Panc1 (cell line): ENCODE measurements at regions not wholly inside any gene's neighbourhood (a gene's known extent, or its start where the extent isn't known, plus 50 kb on each side); places are given as distances from the start of the nearest gene placed in this dataset.
"Not testable (repeated sequence)": the region's sequence is repeated elsewhere in the genome, so short reads cannot be mapped to it uniquely, and the experiment has no call there.

ENCODE experiments used
- ATAC-seq: fragments of 200-7000 bp; cut with Tn5 transposase; 2 replicates; pipeline ENCODE4 v1.9.1; 2020; ENCODE audit warnings: mild to moderate bottlenecking, moderate library complexity
- BruUV-seq: library from RNA; stranded (reverse); fragments of 400-500 nt; replicated peaks from 2 replicates; lab custom pipeline; 2021; lab: Mats Ljungman, UMichigan
- CTCF ChIA-PET: fragments of 300-600 bp; sonication (Branson Sonifier 250); formaldehyde crosslinking; loops from one replicate; lab custom pipeline; 2022; ENCODE audit warnings: antibody characterized with exemption; lab: Charles Lee
- POLR2A ChIA-PET: fragments of 300-600 bp; sonication (Branson Sonifier 250); formaldehyde crosslinking; loops from one replicate; lab custom pipeline; 2022; ENCODE audit warnings: antibody characterized with exemption; lab: Charles Lee
- DNase-seq: peaks from one replicate; pipeline ENCODE4 v3.0.0-alpha.2; 2010; ENCODE audit warnings: low read depth, low spot score
- H3K27ac ChIP-seq: 2 replicates; pipeline ENCODE4 v1.5.1; 2011; ENCODE audit warnings: mild to moderate bottlenecking, low read length, inconsistent platforms
- H3K27me3 ChIP-seq: fragments of 200-500 bp; sonication (Bioruptor generic); 2 replicates; pipeline ENCODE4 v1.6.0; 2014; ENCODE audit warnings: low read length, inconsistent platforms; ENCODE audit not compliant: control insufficient read depth, insufficient read depth
- H3K36me3 ChIP-seq: fragments of 200-500 bp; sonication (Bioruptor generic); 2 replicates; pipeline ENCODE4 v1.5.1; 2014; ENCODE audit warnings: inconsistent platforms, mild to moderate bottlenecking, low read length, moderate library complexity; ENCODE audit not compliant: control insufficient read depth, insufficient read depth
- H3K4me1 ChIP-seq: 2 replicates; pipeline ENCODE4 v1.5.1; 2011; ENCODE audit warnings: inconsistent platforms, mild to moderate bottlenecking, low read length, moderate library complexity; ENCODE audit not compliant: control insufficient read depth, insufficient read depth
- H3K4me3 ChIP-seq, 2 experiments: 2 replicates each; pipeline ENCODE4 v1.5.1; 2011 to 2012; ENCODE audit warnings: low read depth in 2 of 2, low read length in 2 of 2, mild to moderate bottlenecking in 2 of 2, inconsistent platforms in 1 of 2, moderate library complexity in 1 of 2
- H3K9me3 ChIP-seq: fragments of 200-500 bp; sonication (Bioruptor generic); 2 replicates; pipeline ENCODE4 v1.5.1; 2014; ENCODE audit warnings: low read depth, mild to moderate bottlenecking, inconsistent platforms, low read length, moderate library complexity; ENCODE audit not compliant: control insufficient read depth, insufficient read depth
- CTCF ChIP-seq: fragments of 450-650 bp; IDR thresholded peaks from 2 replicates; pipeline ENCODE4 v1.5.1; 2017; ENCODE audit warnings: mild to moderate bottlenecking
- POLR2AphosphoS5 ChIP-seq: IDR thresholded peaks from 2 replicates; pipeline ENCODE4 v1.6.1; 2012; ENCODE audit warnings: mild to moderate bottlenecking, low read depth, low read length, moderate library complexity
- REST ChIP-seq, 2 experiments: IDR thresholded peaks; 2 replicates each; pipeline ENCODE4 v1.6.1; 2011 to 2012; ENCODE audit warnings: low read depth in 2 of 2, control low read depth in 1 of 2, low read length in 1 of 2, mild to moderate bottlenecking in 1 of 2, moderate library complexity in 1 of 2; ENCODE audit not compliant: insufficient read depth in 1 of 2
- SIN3A ChIP-seq: IDR thresholded peaks from 2 replicates; pipeline ENCODE4 v1.6.1; 2012; ENCODE audit warnings: low read depth, mild to moderate bottlenecking, low read length, moderate library complexity, borderline replicate concordance; ENCODE audit not compliant: insufficient read depth
- TCF7L2 ChIP-seq: IDR thresholded peaks from 2 replicates; pipeline ENCODE4 v1.6.1; 2011; ENCODE audit warnings: mild to moderate bottlenecking, low read depth, low read length, inconsistent platforms
- in situ Hi-C: cut with HindIII; loops from 2 replicates; pipeline ENCODE4 v1.10.0; 2016; ENCODE audit warnings: low sequenced_read_pairs, low pct_unique_long_range_greater_than_20kb
- intact Hi-C: fragments of 100-400 bp; cut with micrococcal nuclease; formaldehyde crosslinking; loops from one replicate; pipeline ENCODE4 v1.10.0; 2022; ENCODE audit not compliant: unreplicated experiment

- no peak for TF ChIP-seq TCF7L2
- TF ChIP-seq SIN3A, result no peak
- TF ChIP-seq REST (IDR thresholded peaks at IDR 0.05; ENCODE audit: insufficient read depth in 1 of 2, low read depth in 2 of 2, low read length in 1 of 2), result no peak
- no peak for TF ChIP-seq CTCF
- TF ChIP-seq POLR2AphosphoS5, result no peak
- ATAC-seq, result no peak
- Histone ChIP-seq H3K4me3 (no peak overlapping the region), H3K27ac (no peak overlapping the region), H3K36me3 (no peaks in the 10 kb centered on the region), H3K9me3 (no peaks in the 10 kb centered on the region), H3K27me3 (no peaks in the 10 kb centered on the region), H3K4me1 (no peaks in the 10 kb centered on the region)
- no peak for DNase-seq
- in situ Hi-C loops, result no loop called here
- ChIA-PET POLR2A (no interaction called here), CTCF (no interaction called here)
- no TSS peak for BruUV-seq
- intact Hi-C loops, result no loop called here
Measured at GRCh38 chr13:102536196-102536595, 60.6 kb upstream of the TPP2 start.

GRCh38 chr13:102530751-102531150, 66.0 kb upstream of the TPP2 start:
- Histone ChIP-seq H3K27ac (no peak overlapping the region), H3K9me3 (no peaks in the 10 kb centered on the region), H3K27me3 (no peaks in the 10 kb centered on the region), H3K4me3 (no peak overlapping the region), H3K4me1 (no peaks in the 10 kb centered on the region), H3K36me3 (no peaks in the 10 kb centered on the region)
- intact Hi-C loops, result no loop called here
- in situ Hi-C loops, result no loop called here
- ATAC-seq, result no peak
- TF ChIP-seq REST (IDR thresholded peaks at IDR 0.05; ENCODE audit: insufficient read depth in 1 of 2, low read depth in 2 of 2, low read length in 1 of 2), result no peak
- no peak for TF ChIP-seq POLR2AphosphoS5
- TF ChIP-seq TCF7L2, result no peak
- no peak for TF ChIP-seq SIN3A
- TF ChIP-seq CTCF, result no peak
- ChIA-PET CTCF (no interaction called here), POLR2A (no interaction called here)
- no TSS peak for BruUV-seq
- no peak for DNase-seq

- H3K4me3 ChIP-seq, H3K27ac ChIP-seq, BruUV-seq, H3K4me1 ChIP-seq, ATAC-seq, intact Hi-C loops, H3K36me3 ChIP-seq, DNase-seq, in situ Hi-C loops, CTCF ChIA-PET, H3K27me3 ChIP-seq, POLR2A ChIA-PET, H3K9me3 ChIP-seq: not testable (repeated sequence)
Measured at GRCh38 chr13:102522251-102522650, 74.5 kb upstream of the TPP2 start.
